HG03521 (cell line): ENCODE measurements at regions not wholly inside any gene's neighbourhood (a gene's known extent, or its start where the extent isn't known, plus 50 kb on each side); places are given as distances from the start of the nearest gene placed in this dataset.

ENCODE experiments used
- ATAC-seq: cut with Tn5 transposase; IDR thresholded peaks from one replicate; pipeline ENCODE4 v1.9.1; 2021; ENCODE audit warnings: mild to moderate bottlenecking, moderate library complexity; ENCODE audit not compliant: unreplicated experiment

- ATAC-seq = no peak
These were observed 406.2 kb downstream of the DLEU7 start for GRCh38 chr13:50437252-50437651.

GRCh38 chr13:50438351-50438750 is 405.1 kb downstream of the DLEU7 start:
- no peak for ATAC-seq

GRCh38 chr13:50441130-50441529 is 402.4 kb downstream of the DLEU7 start:
- no peak for ATAC-seq

GRCh38 chr13:50444726-50445125 is 398.8 kb downstream of the DLEU7 start:
- ATAC-seq = no peak

GRCh38 chr13:50446611-50447010 is 396.9 kb downstream of the DLEU7 start:
- ATAC-seq = no peak

GRCh38 chr13:50448535-50448998 is 394.9 kb downstream of the DLEU7 start:
- no peak for ATAC-seq

- no peak for ATAC-seq
These were observed 394.0 kb downstream of the DLEU7 start for GRCh38 chr13:50449465-50449864.

GRCh38 chr13:50450279-50450678 is 393.2 kb downstream of the DLEU7 start:
- no peak for ATAC-seq

GRCh38 chr13:50451609-50452008 is 391.9 kb downstream of the DLEU7 start:
- no peak for ATAC-seq

- no peak for ATAC-seq
These were observed 391.5 kb downstream of the DLEU7 start for GRCh38 chr13:50452028-50452427.

- ATAC-seq = no peak
These were observed 390.7 kb downstream of the DLEU7 start for GRCh38 chr13:50452756-50453155.

- ATAC-seq = no peak
These were observed 390.3 kb downstream of the DLEU7 start for GRCh38 chr13:50453188-50453587.

GRCh38 chr13:50456111-50456510 is 387.4 kb downstream of the DLEU7 start:
- ATAC-seq = no peak

GRCh38 chr13:50457415-50458393 is 385.8 kb downstream of the DLEU7 start:
- no peak for ATAC-seq

- ATAC-seq = no peak
These were observed 384.4 kb downstream of the DLEU7 start for GRCh38 chr13:50459046-50459445.

- ATAC-seq = no peak
These were observed 383.8 kb downstream of the DLEU7 start for GRCh38 chr13:50459658-50460057.

- ATAC-seq = no peak
These were observed 383.1 kb downstream of the DLEU7 start for GRCh38 chr13:50460358-50460757.

GRCh38 chr13:50461189-50461588 is 382.3 kb downstream of the DLEU7 start:
- no peak for ATAC-seq

GRCh38 chr13:50463719-50464118 is 379.8 kb downstream of the DLEU7 start:
- no peak for ATAC-seq

- no peak for ATAC-seq
These were observed 378.9 kb downstream of the DLEU7 start for GRCh38 chr13:50464349-50465251.

GRCh38 chr13:50466456-50466855 is 377.0 kb downstream of the DLEU7 start:
- ATAC-seq = no peak
